ENCODE measurements at regions not wholly inside any gene's neighbourhood (a gene's known extent, or its start where the extent isn't known, plus 50 kb on each side); places are given as distances from the start of the nearest gene placed in this dataset.
"Not testable (repeated sequence)": the region's sequence is repeated elsewhere in the genome, so short reads cannot be mapped to it uniquely, and the experiment has no call there.

- DNase-seq (ENCODE audit: extremely low read depth in 1 of 2, low read depth in 1 of 2), result no peak
These were observed 494.1 kb downstream of the ZNF385D start for GRCh38 chr3:21256932-21257331.

GRCh38 chr3:21238661-21239060, 512.3 kb downstream of the ZNF385D start:
- no peak for DNase-seq (ENCODE audit: extremely low read depth in 1 of 2, low read depth in 1 of 2)

GRCh38 chr3:21237638-21238037, 513.4 kb downstream of the ZNF385D start:
- no peak for DNase-seq (ENCODE audit: extremely low read depth in 1 of 2, low read depth in 1 of 2)

GRCh38 chr3:21235491-21235890, 515.5 kb downstream of the ZNF385D start:
- DNase-seq (ENCODE audit: extremely low read depth in 1 of 2, low read depth in 1 of 2), result no peak

- DNase-seq (ENCODE audit: extremely low read depth in 1 of 2, low read depth in 1 of 2), result no peak
These were observed 516.1 kb downstream of the ZNF385D start for GRCh38 chr3:21234933-21235332.

GRCh38 chr3:21229426-21230135, 521.4 kb downstream of the ZNF385D start:
- no peak for DNase-seq (ENCODE audit: extremely low read depth in 1 of 2, low read depth in 1 of 2)

- DNase-seq (ENCODE audit: extremely low read depth in 1 of 2, low read depth in 1 of 2), result no peak
These were observed 524.9 kb downstream of the ZNF385D start for GRCh38 chr3:21226086-21226485.

GRCh38 chr3:21220944-21221343, 530.1 kb downstream of the ZNF385D start:
- no peak for DNase-seq (ENCODE audit: extremely low read depth in 1 of 2, low read depth in 1 of 2)

GRCh38 chr3:21216598-21216997, 534.4 kb downstream of the ZNF385D start:
- DNase-seq (ENCODE audit: extremely low read depth in 1 of 2, low read depth in 1 of 2), result no peak

GRCh38 chr3:21204122-21204521, 546.9 kb downstream of the ZNF385D start:
- DNase-seq (ENCODE audit: extremely low read depth in 1 of 2, low read depth in 1 of 2), result not testable (repeated sequence)

- DNase-seq (ENCODE audit: extremely low read depth in 1 of 2, low read depth in 1 of 2), result no peak
These were observed 555.8 kb downstream of the ZNF385D start for GRCh38 chr3:21195203-21195602.

- not testable (repeated sequence) for DNase-seq (ENCODE audit: extremely low read depth in 1 of 2, low read depth in 1 of 2)
These were observed 557.0 kb downstream of the ZNF385D start for GRCh38 chr3:21194036-21194435.

GRCh38 chr3:21188459-21188858, 562.6 kb downstream of the ZNF385D start:
- DNase-seq (ENCODE audit: extremely low read depth in 1 of 2, low read depth in 1 of 2), result no peak

- no peak for DNase-seq (ENCODE audit: extremely low read depth in 1 of 2, low read depth in 1 of 2)
These were observed 565.1 kb downstream of the ZNF385D start for GRCh38 chr3:21185816-21186314.

GRCh38 chr3:21174461-21174860, 576.5 kb downstream of the ZNF385D start:
- no peak for DNase-seq (ENCODE audit: extremely low read depth in 1 of 2, low read depth in 1 of 2)

- DNase-seq (ENCODE audit: extremely low read depth in 1 of 2, low read depth in 1 of 2), result no peak
These were observed 580.0 kb downstream of the ZNF385D start for GRCh38 chr3:21170964-21171363.

GRCh38 chr3:21169948-21170347, 581.1 kb downstream of the ZNF385D start:
- no peak for DNase-seq (ENCODE audit: extremely low read depth in 1 of 2, low read depth in 1 of 2)

GRCh38 chr3:21168471-21168870, 582.5 kb downstream of the ZNF385D start:
- DNase-seq (ENCODE audit: extremely low read depth in 1 of 2, low read depth in 1 of 2), result no peak

- no peak for DNase-seq (ENCODE audit: extremely low read depth in 1 of 2, low read depth in 1 of 2)
These were observed 587.1 kb downstream of the ZNF385D start for GRCh38 chr3:21163956-21164355.

GRCh38 chr3:21159543-21159906, 591.5 kb downstream of the ZNF385D start:
- no peak for DNase-seq (ENCODE audit: extremely low read depth in 1 of 2, low read depth in 1 of 2)

GRCh38 chr3:21158861-21159542, 592.0 kb downstream of the ZNF385D start:
- DNase-seq (ENCODE audit: extremely low read depth in 1 of 2, low read depth in 1 of 2), result no peak

GRCh38 chr3:21154911-21155310, 596.1 kb downstream of the ZNF385D start:
- DNase-seq (ENCODE audit: extremely low read depth in 1 of 2, low read depth in 1 of 2), result no peak
